OCI-LY7 (cell line): ENCODE measurements at regions not wholly inside any gene's neighbourhood (a gene's known extent, or its start where the extent isn't known, plus 50 kb on each side); places are given as distances from the start of the nearest gene placed in this dataset.

Experiments used
- BruUV-seq: library from RNA; stranded (reverse); fragments of 400-500 nt; replicated peaks from 2 replicates; lab custom pipeline; 2021; lab: Mats Ljungman, UMichigan
- CTCF ChIA-PET: fragments of 300-600 bp; sonication (Branson Sonifier 250); formaldehyde crosslinking; loops from one replicate; lab custom pipeline; 2022; ENCODE audit warnings: antibody characterized with exemption; ENCODE audit not compliant: unreplicated experiment; lab: Charles Lee
- POLR2A ChIA-PET: fragments of 300-600 bp; sonication (Branson Sonifier 250); formaldehyde crosslinking; loops from one replicate; lab custom pipeline; 2022; ENCODE audit warnings: antibody characterized with exemption; lab: Charles Lee
- DNase-seq: peaks from one replicate; pipeline ENCODE4 v3.0.0-alpha.2; 2015; ENCODE audit warnings: low spot score
- H2AFZ ChIP-seq: fragments of 200-600 bp; sonication (generic), shearing (Covaris generic); 2 replicates; pipeline ENCODE4 v1.6.1; 2014; ENCODE audit warnings: mild to moderate bottlenecking, antibody characterized with exemption, low read length, moderate library complexity
- H3K27ac ChIP-seq: fragments of 200-600 bp; sonication (generic); 2 replicates; pipeline ENCODE4 v1.5.1; 2014; ENCODE audit warnings: mixed run types, low read depth, mild to moderate bottlenecking, moderate library complexity, low read length, inconsistent platforms; ENCODE audit not compliant: poor library complexity, severe bottlenecking
- H3K36me3 ChIP-seq: fragments of 200-600 bp; sonication (generic); 2 replicates; pipeline ENCODE4 v1.6.1; 2014; ENCODE audit warnings: mild to moderate bottlenecking, antibody characterized with exemption, low read length, moderate library complexity, mixed read lengths; ENCODE audit not compliant: insufficient read depth
- H3K4me1 ChIP-seq: fragments of 200-600 bp; sonication (generic); 2 replicates; pipeline ENCODE4 v1.5.1; 2014; ENCODE audit warnings: mild to moderate bottlenecking, low read length; ENCODE audit not compliant: insufficient read depth, poor library complexity, severe bottlenecking
- H3K4me2 ChIP-seq: fragments of 200-600 bp; sonication (generic); 2 replicates; pipeline ENCODE4 v1.6.1; 2014; ENCODE audit warnings: mild to moderate bottlenecking, low read length
- H3K4me3 ChIP-seq: fragments of 200-600 bp; sonication (generic); 2 replicates; pipeline ENCODE4 v1.5.1; 2014; ENCODE audit warnings: mild to moderate bottlenecking, low read depth, low read length; ENCODE audit not compliant: poor library complexity, severe bottlenecking
- H3K79me2 ChIP-seq: fragments of 200-600 bp; sonication (generic); 2 replicates; pipeline ENCODE4 v1.6.1; 2016; ENCODE audit warnings: low read depth, mild to moderate bottlenecking, low read length, moderate library complexity, mixed read lengths; ENCODE audit not compliant: insufficient read depth
- H3K9me2 ChIP-seq: fragments of 200-600 bp; sonication (generic); 2 replicates; pipeline ENCODE4 v1.6.1; 2016; ENCODE audit warnings: mild to moderate bottlenecking, low read length, mixed read lengths; ENCODE audit not compliant: insufficient read depth
- H3K9me3 ChIP-seq: fragments of 200-600 bp; sonication (generic); 2 replicates; pipeline ENCODE4 v1.6.1; 2014; ENCODE audit warnings: mild to moderate bottlenecking, mixed run types, low read length, mixed read lengths
- H4K20me1 ChIP-seq: fragments of 200-600 bp; sonication (generic); 2 replicates; pipeline ENCODE4 v1.6.1; 2014; ENCODE audit warnings: mild to moderate bottlenecking, antibody characterized with exemption, low read length, moderate library complexity, mixed read lengths; ENCODE audit not compliant: insufficient read depth
- EZH2phosphoT487 ChIP-seq: fragments of 200-600 bp; sonication (generic); IDR thresholded peaks from 2 replicates; pipeline ENCODE4 v1.6.1; 2018; ENCODE audit warnings: low read depth, borderline replicate concordance, mild to moderate bottlenecking, mixed run types, antibody characterized with exemption, low read length, moderate library complexity, mixed read lengths
- intact Hi-C: fragments of 100-400 bp; cut with micrococcal nuclease; formaldehyde crosslinking; loops from one replicate; pipeline ENCODE4 v1.10.0; 2022; ENCODE audit not compliant: unreplicated experiment
- TF ChIP-seq, protein P1 (sequence below): fragments of 200-600 bp; sonication (generic); conservative IDR thresholded peaks from 2 replicates; pipeline ENCODE4 v1.5.1; 2014; ENCODE audit warnings: mild to moderate bottlenecking, antibody characterized with exemption, low read length, moderate library complexity, mixed read lengths

DNA sequence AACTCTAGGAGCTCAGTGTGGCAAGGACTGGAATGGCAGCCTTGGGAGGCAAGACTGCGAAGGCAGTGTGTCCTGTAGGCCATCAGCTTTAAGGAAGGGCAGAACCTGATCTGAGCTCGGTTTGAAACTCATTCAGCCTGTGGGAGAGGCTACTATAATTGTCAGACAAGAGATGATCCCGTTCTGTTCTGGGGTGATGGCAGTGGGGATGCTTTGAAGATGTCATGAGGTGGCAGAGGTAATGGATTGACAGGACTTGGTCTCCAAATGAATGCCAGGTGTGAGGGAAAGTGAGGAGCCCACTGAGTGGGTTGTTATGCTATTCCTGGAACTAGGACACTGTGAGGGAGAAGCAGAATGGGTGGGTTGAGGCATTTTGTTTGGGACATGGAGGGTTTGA is 144.9 kb downstream of the PJA1 start:
- Histone ChIP-seq H3K27ac (no peak overlapping the region), H3K9me2 (no peaks in the 10 kb centered on the region), H3K4me2 (no peak overlapping the region), H2AFZ (no peak overlapping the region), H3K4me1 (no peaks in the 10 kb centered on the region), H3K4me3 (no peak overlapping the region), H3K9me3 (no peaks in the 10 kb centered on the region), H4K20me1 (no peaks in the 10 kb centered on the region), H3K79me2 (no peaks in the 10 kb centered on the region), H3K36me3 (no peaks in the 10 kb centered on the region)
- no peak for DNase-seq
- CTCF ChIA-PET, result no interaction called here
- intact Hi-C loops, result no loop called here
- TF ChIP-seq EZH2phosphoT487, result no peak
- TF ChIP-seq, protein P1, sequence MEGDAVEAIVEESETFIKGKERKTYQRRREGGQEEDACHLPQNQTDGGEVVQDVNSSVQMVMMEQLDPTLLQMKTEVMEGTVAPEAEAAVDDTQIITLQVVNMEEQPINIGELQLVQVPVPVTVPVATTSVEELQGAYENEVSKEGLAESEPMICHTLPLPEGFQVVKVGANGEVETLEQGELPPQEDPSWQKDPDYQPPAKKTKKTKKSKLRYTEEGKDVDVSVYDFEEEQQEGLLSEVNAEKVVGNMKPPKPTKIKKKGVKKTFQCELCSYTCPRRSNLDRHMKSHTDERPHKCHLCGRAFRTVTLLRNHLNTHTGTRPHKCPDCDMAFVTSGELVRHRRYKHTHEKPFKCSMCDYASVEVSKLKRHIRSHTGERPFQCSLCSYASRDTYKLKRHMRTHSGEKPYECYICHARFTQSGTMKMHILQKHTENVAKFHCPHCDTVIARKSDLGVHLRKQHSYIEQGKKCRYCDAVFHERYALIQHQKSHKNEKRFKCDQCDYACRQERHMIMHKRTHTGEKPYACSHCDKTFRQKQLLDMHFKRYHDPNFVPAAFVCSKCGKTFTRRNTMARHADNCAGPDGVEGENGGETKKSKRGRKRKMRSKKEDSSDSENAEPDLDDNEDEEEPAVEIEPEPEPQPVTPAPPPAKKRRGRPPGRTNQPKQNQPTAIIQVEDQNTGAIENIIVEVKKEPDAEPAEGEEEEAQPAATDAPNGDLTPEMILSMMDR, result no peak
- POLR2A ChIA-PET, result no interaction called here
- no TSS peak for BruUV-seq

DNA sequence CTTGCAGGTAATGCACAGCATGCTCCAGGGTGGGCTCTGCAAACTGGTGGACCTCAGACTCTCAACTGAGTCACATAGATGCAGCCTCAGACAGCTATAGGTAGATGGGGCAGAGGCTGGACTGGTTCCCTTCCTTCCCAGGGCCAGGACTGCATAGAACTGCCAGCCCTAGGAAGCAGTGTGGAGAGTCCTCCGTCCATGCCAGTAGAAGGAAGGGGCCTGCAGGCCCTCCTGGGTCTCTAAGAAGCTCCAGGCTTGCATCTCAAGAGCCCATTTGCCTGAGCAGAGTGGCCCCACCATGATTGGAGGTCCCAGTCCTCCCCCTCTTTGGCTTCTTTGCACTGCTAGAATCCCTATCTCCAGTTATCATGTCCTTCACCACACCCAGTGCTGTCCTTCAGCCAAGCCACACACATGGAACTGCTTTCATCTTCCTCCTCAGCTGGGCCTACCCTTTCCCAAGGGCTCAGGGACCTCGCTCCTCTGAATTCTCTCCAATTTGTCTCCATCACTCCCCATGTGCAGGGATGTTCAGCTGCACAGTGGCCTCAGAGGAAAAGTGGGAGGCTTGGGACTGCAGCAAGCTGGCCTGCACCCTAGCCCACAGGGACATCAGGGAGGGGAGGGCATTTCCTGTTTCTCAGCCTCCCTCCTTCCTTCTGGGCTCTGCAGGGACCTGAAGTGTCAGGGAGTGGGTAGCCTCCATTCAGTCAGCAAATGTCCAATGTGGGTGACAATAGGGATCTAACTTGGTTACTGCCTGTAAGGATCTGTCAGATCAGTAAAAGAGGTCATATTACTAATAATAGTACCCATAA is 146.0 kb downstream of the PJA1 start:
- Histone ChIP-seq H3K4me2 (no peak overlapping the region), H3K27ac (no peak overlapping the region), H3K36me3 (no peaks in the 10 kb centered on the region), H3K79me2 (no peaks in the 10 kb centered on the region), H4K20me1 (no peaks in the 10 kb centered on the region), H2AFZ (no peak overlapping the region), H3K4me3 (no peak overlapping the region), H3K9me2 (no peaks in the 10 kb centered on the region), H3K4me1 (no peaks in the 10 kb centered on the region), H3K9me3 (no peaks in the 10 kb centered on the region)
- ChIA-PET CTCF (no interaction called here), POLR2A (no interaction called here)
- intact Hi-C loops, result no loop called here
- TF ChIP-seq, protein P1, result no peak
- TF ChIP-seq EZH2phosphoT487, result no peak
- DNase-seq, result no peak
- BruUV-seq, result no TSS peak

DNA sequence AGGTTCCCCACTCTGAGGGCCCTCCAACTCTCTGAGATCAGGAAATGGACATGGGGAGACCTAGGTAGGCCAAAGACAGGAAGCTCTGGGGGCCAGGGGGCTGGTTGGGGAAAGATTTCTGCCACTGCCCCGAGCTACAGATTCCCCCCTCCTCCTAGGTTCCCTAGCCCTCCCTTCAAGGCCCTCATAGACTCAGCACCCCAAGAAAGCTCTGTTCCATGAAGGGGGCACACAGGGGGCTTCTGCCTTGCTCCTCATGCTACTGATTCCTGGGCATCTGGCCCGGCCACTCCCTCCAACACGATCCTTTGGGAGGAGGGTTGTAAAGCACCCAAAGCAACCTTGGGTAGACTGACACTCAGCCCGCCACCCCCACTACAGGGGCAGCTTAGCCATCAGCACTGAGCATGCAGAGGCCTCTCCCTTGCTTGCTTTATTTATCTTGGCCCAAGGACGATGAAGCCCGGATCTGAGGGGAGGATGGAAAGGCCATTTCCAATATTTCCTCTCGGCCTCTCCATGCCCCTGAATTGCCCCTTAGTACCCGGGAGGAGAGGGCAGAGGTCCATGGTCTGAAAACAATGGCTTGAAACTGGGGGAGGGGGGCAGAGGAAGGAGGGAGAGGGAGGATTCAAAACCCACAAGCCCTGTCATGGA is 146.7 kb downstream of the PJA1 start:
- H3K79me2 ChIP-seq, result no peaks in the 10 kb centered on the region
- BruUV-seq, result no TSS peak
- no peaks in the 10 kb centered on the region for H3K9me2 ChIP-seq
- no peaks in the 10 kb centered on the region for H4K20me1 ChIP-seq
- H3K9me3 ChIP-seq, result no peaks in the 10 kb centered on the region
- no peak overlapping the region for H2AFZ ChIP-seq
- intact Hi-C loops, result no loop called here
- no peaks in the 10 kb centered on the region for H3K4me1 ChIP-seq
- no peak overlapping the region for H3K4me2 ChIP-seq
- TF ChIP-seq, protein P1, result no peak
- no peak for TF ChIP-seq EZH2phosphoT487
- CTCF ChIA-PET, result no interaction called here
- no peak overlapping the region for H3K27ac ChIP-seq
- POLR2A ChIA-PET, result no interaction called here
- H3K4me3 ChIP-seq, result no peak overlapping the region
- no peak for DNase-seq
- H3K36me3 ChIP-seq, result no peaks in the 10 kb centered on the region
